HepG2 (cell line): ENCODE measurements at regions not wholly inside any gene's neighbourhood (a gene's known extent, or its start where the extent isn't known, plus 50 kb on each side); places are given as distances from the start of the nearest gene placed in this dataset.

Experiments used
- ATAC-seq: fragments of 200-7000 bp; cut with Tn5 transposase; 3 replicates; pipeline ENCODE4 v1.9.1; 2020; ENCODE audit warnings: mild to moderate bottlenecking, moderate library complexity
- BruUV-seq: library from RNA; stranded (reverse); fragments of 400-500 nt; replicated peaks from 2 replicates; lab custom pipeline; 2021; lab: Mats Ljungman, UMichigan
- CTCF ChIA-PET: fragments of 300-600 bp; formaldehyde crosslinking; extraction: SDS; loops from one replicate; lab custom pipeline; 2021; ENCODE audit warnings: low total read pairs, inconsistent platforms, low intra/inter-chr PET ratio; lab: Yijun Ruan, JAX
- POLR2A ChIA-PET: fragments of 350-600 bp; sonication (Branson Sonifier 250); formaldehyde crosslinking; loops from one replicate; lab custom pipeline; 2020; ENCODE audit warnings: antibody characterized with exemption, inconsistent platforms; lab: Yijun Ruan, JAX
- DNase-seq: peaks from one replicate; pipeline ENCODE4 v3.0.0-alpha.2; 2015; ENCODE audit warnings: low spot score
- FAIRE-seq: peaks from 3 replicates; lab custom pipeline; 2011; peaks lifted over from hg19 to GRCh38; lab: Jason Lieb, UNC
- H2AFZ ChIP-seq: one replicate; pipeline ENCODE4 v1.6.1; 2011; ENCODE audit warnings: low read length, inconsistent platforms
- H3K27ac ChIP-seq: fragments of 300-600 bp; 3 replicates; pipeline ENCODE4 v1.8.0; 2011; ENCODE audit warnings: mixed run types, mild to moderate bottlenecking, mixed read lengths, low read length, inconsistent platforms; ENCODE audit not compliant: insufficient read depth; ENCODE audit errors: extremely low read length
- H3K27me3 ChIP-seq, 2 experiments: fragments of 200-600 bp in 1 of 2; 2 replicates in 1 of 2; 3 replicates in 1 of 2; pipeline versions ENCODE4 v1.6.0 to v1.8.0; 2011; ENCODE audit warnings: low read length in 2 of 2, mild to moderate bottlenecking in 2 of 2, moderate library complexity in 2 of 2, inconsistent platforms in 1 of 2; ENCODE audit not compliant: insufficient read depth in 2 of 2, control insufficient read depth in 1 of 2
- H3K36me3 ChIP-seq, 2 experiments: fragments of 200-600 bp in 1 of 2; replicated peaks in 1 of 2; 2 replicates in 1 of 2; 3 replicates in 1 of 2; pipeline versions ENCODE4 v1.5.1 to v1.8.0; 2011; ENCODE audit warnings: low read length in 2 of 2, inconsistent platforms in 1 of 2; ENCODE audit not compliant: insufficient read depth in 2 of 2, control insufficient read depth in 1 of 2
- H3K4me1 ChIP-seq: 2 replicates; pipeline ENCODE4 v1.5.1; 2012; ENCODE audit warnings: low read length, inconsistent platforms; ENCODE audit not compliant: insufficient read depth
- H3K4me2 ChIP-seq: 2 replicates; pipeline ENCODE4 v1.6.0; 2011; ENCODE audit warnings: low read depth, low read length, inconsistent platforms
- H3K4me3 ChIP-seq, 3 experiments: fragments of 200-600 bp in 1 of 3; sonication (generic), shearing (Covaris generic) in 1 of 3; replicated peaks in 1 of 3; 2 replicates each; pipeline ENCODE4 v1.5.1; 2011 to 2016; ENCODE audit warnings: low read length in 3 of 3, inconsistent platforms in 2 of 3, low read depth in 2 of 3, mild to moderate bottlenecking in 2 of 3, control low read depth in 1 of 3, mixed read lengths in 1 of 3; ENCODE audit not compliant: insufficient read depth in 1 of 3
- H3K79me2 ChIP-seq: one replicate; pipeline ENCODE4 v1.6.1; 2011; ENCODE audit warnings: low read length, inconsistent platforms; ENCODE audit not compliant: insufficient read depth
- H3K9ac ChIP-seq: 2 replicates; pipeline ENCODE4 v1.6.0; 2011; ENCODE audit warnings: mild to moderate bottlenecking, low read depth, low read length, inconsistent platforms; ENCODE audit not compliant: insufficient read depth
- H3K9me3 ChIP-seq: 2 replicates; pipeline ENCODE4 v1.5.1; 2012; ENCODE audit warnings: mild to moderate bottlenecking, low read length
- H4K20me1 ChIP-seq: 2 replicates; pipeline ENCODE4 v1.6.0; 2011; ENCODE audit warnings: inconsistent platforms, mild to moderate bottlenecking, low read length, moderate library complexity; ENCODE audit not compliant: insufficient read depth
- BRCA1 ChIP-seq: sonication (generic); formaldehyde crosslinking; IDR thresholded peaks from 2 replicates; pipeline ENCODE4 v1.4.0; 2020; ENCODE audit warnings: missing genetic modification reagents
- ETV5 ChIP-seq: IDR thresholded peaks from 2 replicates; pipeline ENCODE4 v1.6.1; 2018; ENCODE audit warnings: missing biosample characterization, missing genetic modification reagents, inconsistent platforms, borderline replicate concordance
- GATAD2A ChIP-seq: IDR thresholded peaks from 2 replicates; pipeline ENCODE4 v1.6.1; 2016
- HNF4A ChIP-seq: sonication (generic); formaldehyde crosslinking; IDR thresholded peaks from 2 replicates; pipeline ENCODE4 v1.4.0; 2020; ENCODE audit warnings: missing genetic modification reagents
- IRF9 ChIP-seq: sonication (generic); formaldehyde crosslinking; IDR thresholded peaks from 2 replicates; pipeline ENCODE4 v1.8.0; 2022; ENCODE audit warnings: missing genetic modification reagents, mild to moderate bottlenecking, borderline replicate concordance
- MBNL3 ChIP-seq: fragments of 250-450 bp; sonication (Bioruptor Pico); conservative IDR thresholded peaks from 2 replicates; pipeline ENCODE4 v1.8.0; 2022; ENCODE audit warnings: mild to moderate bottlenecking, inconsistent platforms
- PBX3 ChIP-seq: sonication (generic); formaldehyde crosslinking; IDR thresholded peaks from 2 replicates; pipeline ENCODE4 v1.8.1; 2023; ENCODE audit warnings: missing genetic modification reagents, inconsistent platforms, borderline replicate concordance
- RAD21 ChIP-seq: fragments of 450-650 bp; formaldehyde crosslinking; IDR thresholded peaks from 2 replicates; pipeline ENCODE4 v1.5.0; 2020; ENCODE audit warnings: mild to moderate bottlenecking
- RORA ChIP-seq: sonication (generic); formaldehyde crosslinking; IDR thresholded peaks from 2 replicates; pipeline ENCODE4 v1.5.0; 2020; ENCODE audit warnings: mild to moderate bottlenecking, missing genetic modification reagents, moderate library complexity
- SP5 ChIP-seq: IDR thresholded peaks from 2 replicates; pipeline ENCODE4 v1.6.1; 2016; ENCODE audit warnings: low read depth, borderline replicate concordance
- TBL1XR1 ChIP-seq: fragments of 150-350 bp; IDR thresholded peaks from 2 replicates; pipeline ENCODE4 v1.6.1; 2014; ENCODE audit warnings: borderline replicate concordance, low read length; ENCODE audit not compliant: partially characterized antibody
- THAP7 ChIP-seq: sonication (generic); formaldehyde crosslinking; IDR thresholded peaks from 2 replicates; pipeline ENCODE4 v1.8.1; 2023; ENCODE audit warnings: mild to moderate bottlenecking, missing genetic modification reagents
- XBP1 ChIP-seq: sonication (generic); formaldehyde crosslinking; IDR thresholded peaks from 2 replicates; pipeline ENCODE4 v1.5.0; 2020; ENCODE audit warnings: missing genetic modification reagents
- ZBTB37 ChIP-seq: sonication (generic); formaldehyde crosslinking; IDR thresholded peaks from 2 replicates; pipeline ENCODE4 v1.4.0; 2020; ENCODE audit warnings: mild to moderate bottlenecking, missing genetic modification reagents
- ZBTB7B ChIP-seq: sonication (generic); formaldehyde crosslinking; IDR thresholded peaks from 2 replicates; pipeline ENCODE4 v1.4.0; 2020; ENCODE audit warnings: missing genetic modification reagents
- ZMYM4 ChIP-seq: sonication (generic); formaldehyde crosslinking; IDR thresholded peaks from 2 replicates; pipeline ENCODE4 v1.8.1; 2023; ENCODE audit warnings: mild to moderate bottlenecking, missing genetic modification reagents
- ZNF513 ChIP-seq: sonication (generic); formaldehyde crosslinking; conservative IDR thresholded peaks from 2 replicates; pipeline ENCODE4 v1.5.0; 2020; ENCODE audit warnings: missing genetic modification reagents
- ZNF615 ChIP-seq: sonication (generic); formaldehyde crosslinking; IDR thresholded peaks from 2 replicates; pipeline ENCODE4 v1.5.0; 2020; ENCODE audit warnings: mild to moderate bottlenecking, missing genetic modification reagents, borderline replicate concordance
- WGBS: methylation state at CpG from one replicate; pipeline ENCODE4 v1.1.6; 2017; ENCODE audit warnings: low lambda C conversion rate; 5-methylcytosine and 5-hydroxymethylcytosine counted together
- in situ Hi-C: cut with HindIII; loops from 2 replicates; pipeline ENCODE4 v1.10.0; 2017; ENCODE audit warnings: low pct_unique_long_range_greater_than_20kb; ENCODE audit not compliant: extremely low pct_ligation_motif_present
- intact Hi-C: fragments of 100-400 bp; cut with micrococcal nuclease; formaldehyde crosslinking; loops from one replicate; pipeline ENCODE4 v1.10.0; 2022; ENCODE audit not compliant: unreplicated experiment

- DNase-seq (no peak), ATAC-seq (no peak), FAIRE-seq (no peak)
- intact Hi-C loops: no loop called here
- H3K4me3 ChIP-seq: no peak overlapping the region
- no peaks in the 10 kb centered on the region for H3K9me3 ChIP-seq
- no peaks in the 10 kb centered on the region for H3K27me3 ChIP-seq
- no peaks in the 10 kb centered on the region for H3K79me2 ChIP-seq
- TF ChIP-seq PBX3 (CRISPR knock-in tag) (no peak), TBL1XR1 (no peak), HNF4A (CRISPR knock-in tag) (no peak), ZNF615 (no peak), ZNF513 (CRISPR knock-in tag) (no peak), GATAD2A (no peak), RORA (CRISPR knock-in tag) (no peak), IRF9 (CRISPR knock-in tag) (no peak), MBNL3 (CRISPR knock-in tag) (no peak), ZBTB37 (CRISPR knock-in tag) (no peak), ZBTB7B (CRISPR knock-in tag) (no peak), ZMYM4 (CRISPR knock-in tag) (no peak), BRCA1 (CRISPR knock-in tag) (no peak), SP5 (CRISPR knock-in tag) (no peak), THAP7 (CRISPR knock-in tag) (no peak), RAD21 (CRISPR knock-in tag) (no peak), ETV5 (CRISPR knock-in tag) (no peak), XBP1 (CRISPR knock-in tag) (no peak)
- no peaks in the 10 kb centered on the region for H4K20me1 ChIP-seq
- no peaks in the 10 kb centered on the region for H3K4me1 ChIP-seq
- ChIA-PET POLR2A (no interaction called here), CTCF (no interaction called here)
- H2AFZ ChIP-seq: no peak overlapping the region
- in situ Hi-C loops: no loop called here
- 19% methylated on average over 2 of the region's 2 CpGs for WGBS
- H3K4me2 ChIP-seq: no peak overlapping the region
- no peak overlapping the region for H3K27ac ChIP-seq
- BruUV-seq: no TSS peak
- H3K9ac ChIP-seq: no peak overlapping the region
- no peaks in the 10 kb centered on the region for H3K36me3 ChIP-seq
Measured at GRCh38 chr3:65251375-65251774, 563.6 kb upstream of the ADAMTS9 start.
